ENCODE measurements at regions not wholly inside any gene's neighbourhood (a gene's known extent, or its start where the extent isn't known, plus 50 kb on each side); places are given as distances from the start of the nearest gene placed in this dataset.
"Not testable (repeated sequence)": the region's sequence is repeated elsewhere in the genome, so short reads cannot be mapped to it uniquely, and the experiment has no call there.

- Mint-ChIP-seq H3K27me3 (ENCODE audit: low read depth in 2 of 2) (no peaks in the 10 kb centered on the region), H3K4me1 (peaks cover 5% of the 10 kb centered on the region in 2 donors), H3K9me3 (no peaks in the 10 kb centered on the region), H3K36me3 (no peaks in the 10 kb centered on the region), H3K4me3 (no peak overlapping the region), H3K27ac (no peak overlapping the region)
- Histone ChIP-seq H3K4me3 (ENCODE audit: low read length) (no peak overlapping the region), H3K27me3 (ENCODE audit: control insufficient read depth, insufficient read depth, low read length) (no peaks in the 10 kb centered on the region), H3K9me3 (ENCODE audit: control insufficient read depth, insufficient read depth, low read length) (no peaks in the 10 kb centered on the region), H3K27ac (ENCODE audit: low read length) (no peak overlapping the region), H3K36me3 (ENCODE audit: control insufficient read depth, insufficient read depth, low read length) (no peaks in the 10 kb centered on the region), H3K4me1 (ENCODE audit: control insufficient read depth, insufficient read depth, low read length) (no peaks in the 10 kb centered on the region)
- DNase-seq: no peak
- WGBS (ENCODE audit: insufficient coverage): 71% methylated on average over 1 of the region's 2 CpGs
- no peak for TF ChIP-seq CTCF (IDR thresholded peaks at IDR 0.05)
- intact Hi-C loops (cut with micrococcal nuclease): no loop called here
- no peak for ATAC-seq
Observed at GRCh38 chr15:92800013-92800412, 100.1 kb upstream of the CHD2 start.

GRCh38 chr15:92800416-92801055, 99.6 kb upstream of the CHD2 start:
- H3K9me3 Mint-ChIP-seq; H3K27ac Mint-ChIP-seq; H3K27ac ChIP-seq (ENCODE audit: low read length); H3K4me3 ChIP-seq (ENCODE audit: low read length); H3K27me3 ChIP-seq (ENCODE audit: control insufficient read depth, insufficient read depth, low read length); H3K36me3 ChIP-seq (ENCODE audit: control insufficient read depth, insufficient read depth, low read length); H3K36me3 Mint-ChIP-seq; H3K4me1 ChIP-seq (ENCODE audit: control insufficient read depth, insufficient read depth, low read length); H3K27me3 Mint-ChIP-seq (ENCODE audit: low read depth in 2 of 2); intact Hi-C loops (cut with micrococcal nuclease); ATAC-seq; H3K4me1 Mint-ChIP-seq; DNase-seq; H3K4me3 Mint-ChIP-seq; H3K9me3 ChIP-seq (ENCODE audit: control insufficient read depth, insufficient read depth, low read length): not testable (repeated sequence)
- WGBS (ENCODE audit: insufficient coverage): over 99% methylated on average over 10 of the region's 12 CpGs

- H3K4me1 Mint-ChIP-seq; H3K4me1 ChIP-seq (ENCODE audit: control insufficient read depth, insufficient read depth, low read length); H3K36me3 Mint-ChIP-seq; H3K27me3 Mint-ChIP-seq (ENCODE audit: low read depth in 2 of 2); DNase-seq; ATAC-seq; intact Hi-C loops (cut with micrococcal nuclease); H3K9me3 ChIP-seq (ENCODE audit: control insufficient read depth, insufficient read depth, low read length); H3K27ac ChIP-seq (ENCODE audit: low read length); H3K4me3 Mint-ChIP-seq; H3K9me3 Mint-ChIP-seq; H3K4me3 ChIP-seq (ENCODE audit: low read length); H3K36me3 ChIP-seq (ENCODE audit: control insufficient read depth, insufficient read depth, low read length); H3K27me3 ChIP-seq (ENCODE audit: control insufficient read depth, insufficient read depth, low read length); H3K27ac Mint-ChIP-seq: not testable (repeated sequence)
- 94% methylated on average over 13 of the region's 13 CpGs for WGBS (ENCODE audit: insufficient coverage)
Observed at GRCh38 chr15:92801056-92801773, 98.9 kb upstream of the CHD2 start.

- DNase-seq (no peak), ATAC-seq (no peak)
- H3K27me3 ChIP-seq (ENCODE audit: control insufficient read depth, insufficient read depth, low read length): no peaks in the 10 kb centered on the region
- Mint-ChIP-seq H3K9me3 (no peaks in the 10 kb centered on the region), H3K4me3 (no peak overlapping the region), H3K27me3 (ENCODE audit: low read depth in 2 of 2) (no peaks in the 10 kb centered on the region), H3K4me1 (peaks cover 5% of the 10 kb centered on the region in 2 donors), H3K36me3 (no peaks in the 10 kb centered on the region), H3K27ac (no peak overlapping the region)
- H3K4me3 ChIP-seq (ENCODE audit: low read length): no peak overlapping the region
- H3K4me1 ChIP-seq (ENCODE audit: control insufficient read depth, insufficient read depth, low read length): no peaks in the 10 kb centered on the region
- no peaks in the 10 kb centered on the region for H3K36me3 ChIP-seq (ENCODE audit: control insufficient read depth, insufficient read depth, low read length)
- no peaks in the 10 kb centered on the region for H3K9me3 ChIP-seq (ENCODE audit: control insufficient read depth, insufficient read depth, low read length)
- H3K27ac ChIP-seq (ENCODE audit: low read length): no peak overlapping the region
- 91% methylated on average over 3 of the region's 5 CpGs for WGBS (ENCODE audit: insufficient coverage)
- intact Hi-C loops (cut with micrococcal nuclease): no loop called here
- no peak for TF ChIP-seq CTCF (IDR thresholded peaks at IDR 0.05)
Observed at GRCh38 chr15:92801774-92802464, 98.2 kb upstream of the CHD2 start.
